ENCODE measurements at regions not wholly inside any gene's neighbourhood (a gene's known extent, or its start where the extent isn't known, plus 50 kb on each side); places are given as distances from the start of the nearest gene placed in this dataset.

DNA sequence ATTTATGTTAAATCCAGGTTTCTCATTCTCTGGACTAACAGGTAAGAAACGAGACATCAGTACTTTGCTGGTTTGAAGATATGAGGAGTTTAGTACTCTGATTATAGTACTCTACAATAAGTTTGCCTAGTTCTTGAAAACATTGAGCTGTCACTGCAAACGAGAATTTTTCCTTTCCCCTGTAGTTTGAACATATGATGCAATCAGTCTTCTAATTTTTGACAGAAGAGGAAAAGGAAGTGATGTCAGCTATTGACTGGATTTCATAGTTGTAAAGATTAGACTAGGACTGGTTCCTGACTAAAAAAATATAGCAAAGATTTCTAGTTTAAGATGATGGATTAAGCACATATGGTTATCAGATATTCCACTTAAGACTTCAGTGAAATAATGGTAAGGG is 461.9 kb downstream of the LRRIQ3 start:
- no peaks in the 10 kb centered on the region for H3K27me3 ChIP-seq (replicated peaks; ENCODE audit: control insufficient read depth, insufficient read depth, low read length)
- Mint-ChIP-seq H3K4me1 (ENCODE audit: low read depth, unreplicated experiment) (no peaks in the 10 kb centered on the region), H3K4me3 (ENCODE audit: unreplicated experiment) (no peak overlapping the region), H3K27ac (ENCODE audit: unreplicated experiment) (no peak overlapping the region), H3K9me3 (ENCODE audit: unreplicated experiment) (no peaks in the 10 kb centered on the region), H3K36me3 (ENCODE audit: insufficient read depth, unreplicated experiment) (no peaks in the 10 kb centered on the region), H3K27me3 (ENCODE audit: insufficient read depth, unreplicated experiment) (peaks cover 2% of the 10 kb centered on the region)
- H3K36me3 ChIP-seq (ENCODE audit: control insufficient read depth, insufficient read depth, low read length), result no peaks in the 10 kb centered on the region
- TF ChIP-seq, protein P1, sequence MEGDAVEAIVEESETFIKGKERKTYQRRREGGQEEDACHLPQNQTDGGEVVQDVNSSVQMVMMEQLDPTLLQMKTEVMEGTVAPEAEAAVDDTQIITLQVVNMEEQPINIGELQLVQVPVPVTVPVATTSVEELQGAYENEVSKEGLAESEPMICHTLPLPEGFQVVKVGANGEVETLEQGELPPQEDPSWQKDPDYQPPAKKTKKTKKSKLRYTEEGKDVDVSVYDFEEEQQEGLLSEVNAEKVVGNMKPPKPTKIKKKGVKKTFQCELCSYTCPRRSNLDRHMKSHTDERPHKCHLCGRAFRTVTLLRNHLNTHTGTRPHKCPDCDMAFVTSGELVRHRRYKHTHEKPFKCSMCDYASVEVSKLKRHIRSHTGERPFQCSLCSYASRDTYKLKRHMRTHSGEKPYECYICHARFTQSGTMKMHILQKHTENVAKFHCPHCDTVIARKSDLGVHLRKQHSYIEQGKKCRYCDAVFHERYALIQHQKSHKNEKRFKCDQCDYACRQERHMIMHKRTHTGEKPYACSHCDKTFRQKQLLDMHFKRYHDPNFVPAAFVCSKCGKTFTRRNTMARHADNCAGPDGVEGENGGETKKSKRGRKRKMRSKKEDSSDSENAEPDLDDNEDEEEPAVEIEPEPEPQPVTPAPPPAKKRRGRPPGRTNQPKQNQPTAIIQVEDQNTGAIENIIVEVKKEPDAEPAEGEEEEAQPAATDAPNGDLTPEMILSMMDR (IDR thresholded peaks at IDR 0.05; ENCODE audit: insufficient read depth in 1 of 2, low read depth in 1 of 2, low read length in 1 of 2, severe bottlenecking in 1 of 2, unreplicated experiment in 1 of 2), result no peak
- intact Hi-C loops (cut with micrococcal nuclease; ENCODE audit: unreplicated experiment), result no loop called here
- ChIA-PET CTCF (no interaction called here), POLR2A (no interaction called here)
- H3K4me3 ChIP-seq (ENCODE audit: low read depth, low read length), result no peak overlapping the region
- no peaks in the 10 kb centered on the region for H3K4me1 ChIP-seq
- no peaks in the 10 kb centered on the region for H3K9me3 ChIP-seq
- no TSS peak for BruUV-seq (replicated peaks)
- no peak for DNase-seq

GRCh38 chr1:73727036-73727435 is 470.9 kb downstream of the LRRIQ3 start:
- no peak for DNase-seq
- Histone ChIP-seq H3K36me3 (ENCODE audit: control insufficient read depth, insufficient read depth, low read length) (no peaks in the 10 kb centered on the region), H3K4me3 (ENCODE audit: low read depth, low read length) (no peak overlapping the region), H3K27me3 (replicated peaks; ENCODE audit: control insufficient read depth, insufficient read depth, low read length) (no peaks in the 10 kb centered on the region), H3K9me3 (no peaks in the 10 kb centered on the region), H3K4me1 (no peaks in the 10 kb centered on the region)
- Mint-ChIP-seq H3K4me3 (ENCODE audit: unreplicated experiment) (no peak overlapping the region), H3K36me3 (ENCODE audit: insufficient read depth, unreplicated experiment) (no peaks in the 10 kb centered on the region), H3K27me3 (ENCODE audit: insufficient read depth, unreplicated experiment) (no peaks in the 10 kb centered on the region), H3K4me1 (ENCODE audit: low read depth, unreplicated experiment) (no peaks in the 10 kb centered on the region), H3K27ac (ENCODE audit: unreplicated experiment) (no peak overlapping the region), H3K9me3 (ENCODE audit: unreplicated experiment) (no peaks in the 10 kb centered on the region)
- ChIA-PET CTCF (no interaction called here), POLR2A (no interaction called here)
- BruUV-seq (replicated peaks), result no TSS peak
- intact Hi-C loops (cut with micrococcal nuclease; ENCODE audit: unreplicated experiment), result no loop called here
- TF ChIP-seq, protein P1 (IDR thresholded peaks at IDR 0.05; ENCODE audit: insufficient read depth in 1 of 2, low read depth in 1 of 2, low read length in 1 of 2, severe bottlenecking in 1 of 2, unreplicated experiment in 1 of 2), result no peak

DNA sequence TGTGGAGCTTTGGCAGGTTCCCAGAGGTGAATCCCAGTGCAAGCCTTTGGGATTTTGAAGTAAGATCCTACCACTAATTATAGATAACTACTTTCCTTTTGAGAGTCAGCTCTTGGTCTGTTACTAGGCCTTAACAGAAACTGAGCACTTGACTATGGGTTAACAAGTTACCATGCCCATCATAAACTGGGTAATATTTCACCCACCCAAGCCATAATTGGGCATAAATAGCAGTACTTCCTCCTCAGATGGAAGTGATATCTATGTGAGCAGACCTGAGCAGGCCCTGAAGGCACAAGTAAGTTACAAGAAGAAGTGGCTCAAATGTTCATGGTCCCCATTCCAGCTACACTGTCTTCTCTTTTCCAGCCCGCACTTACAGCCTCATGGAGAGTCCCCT is 475.9 kb downstream of the LRRIQ3 start:
- Mint-ChIP-seq H3K27me3 (ENCODE audit: insufficient read depth, unreplicated experiment) (peaks cover 2% of the 10 kb centered on the region), H3K36me3 (ENCODE audit: insufficient read depth, unreplicated experiment) (no peaks in the 10 kb centered on the region), H3K4me3 (ENCODE audit: unreplicated experiment) (no peak overlapping the region), H3K4me1 (ENCODE audit: low read depth, unreplicated experiment) (no peaks in the 10 kb centered on the region), H3K9me3 (ENCODE audit: unreplicated experiment) (no peaks in the 10 kb centered on the region), H3K27ac (ENCODE audit: unreplicated experiment) (no peak overlapping the region)
- no peaks in the 10 kb centered on the region for H3K9me3 ChIP-seq
- no peaks in the 10 kb centered on the region for H3K4me1 ChIP-seq
- intact Hi-C loops (cut with micrococcal nuclease; ENCODE audit: unreplicated experiment), result no loop called here
- ChIA-PET POLR2A (no interaction called here), CTCF (no interaction called here)
- H3K36me3 ChIP-seq (ENCODE audit: control insufficient read depth, insufficient read depth, low read length), result no peaks in the 10 kb centered on the region
- no peak overlapping the region for H3K4me3 ChIP-seq (ENCODE audit: low read depth, low read length)
- DNase-seq, result no peak
- BruUV-seq (replicated peaks), result no TSS peak
- no peaks in the 10 kb centered on the region for H3K27me3 ChIP-seq (replicated peaks; ENCODE audit: control insufficient read depth, insufficient read depth, low read length)
- TF ChIP-seq, protein P1 (IDR thresholded peaks at IDR 0.05; ENCODE audit: insufficient read depth in 1 of 2, low read depth in 1 of 2, low read length in 1 of 2, severe bottlenecking in 1 of 2, unreplicated experiment in 1 of 2), result no peak
